Ascending aorta (tissue), 2 donors: ENCODE measurements at regions not wholly inside any gene's neighbourhood (a gene's known extent, or its start where the extent isn't known, plus 50 kb on each side); places are given as distances from the start of the nearest gene placed in this dataset.
A peak's percentile ranks its signal among the peaks of the same experiment; 100 is the strongest.

Experiments used
- DNase-seq, 2 donors: peaks; one replicate each; pipeline ENCODE4 v3.0.0-alpha.2; 2019; ENCODE audit warnings: low spot score in 2 of 2
- H3K27ac ChIP-seq, 2 donors: fragments of 200-600 bp; sonication (generic); one replicate each; pipeline ENCODE4 v1.5.1; 2016 to 2017; ENCODE audit warnings: mild to moderate bottlenecking in 1 of 2
- H3K27me3 ChIP-seq: fragments of 200-600 bp; sonication (generic); one replicate; pipeline ENCODE4 v1.5.1; 2017
- H3K36me3 ChIP-seq, 2 donors: fragments of 200-600 bp; sonication (generic); one replicate each; pipeline ENCODE4 v1.5.1; 2016
- H3K4me1 ChIP-seq, 2 donors: fragments of 200-600 bp; sonication (generic); one replicate each; pipeline ENCODE4 v1.5.1; 2016 to 2017; ENCODE audit warnings: mild to moderate bottlenecking in 1 of 2
- H3K4me3 ChIP-seq, 2 donors: fragments of 200-600 bp; sonication (generic); one replicate each; pipeline ENCODE4 v1.5.1; 2016 to 2017; ENCODE audit warnings: mild to moderate bottlenecking in 1 of 2
- H3K9me3 ChIP-seq, 2 donors: fragments of 200-600 bp; sonication (generic); one replicate each; pipeline ENCODE4 v1.5.1; 2016
- intact Hi-C: fragments of 100-400 bp; cut with DNase I; formaldehyde crosslinking; loops from one replicate; pipeline ENCODE4 v1.15.1; 2023
- TF ChIP-seq, protein P1 (sequence below), 3 experiments: fragments of 200-600 bp in 2 of 3; fragments of 450-650 bp in 1 of 3; sonication (generic) in 2 of 3; IDR thresholded peaks; one replicate each; pipeline ENCODE4 v1.5.1; 2016 to 2019; ENCODE audit warnings: antibody characterized with exemption in 3 of 3, mild to moderate bottlenecking in 1 of 3, moderate library complexity in 1 of 3

DNA sequence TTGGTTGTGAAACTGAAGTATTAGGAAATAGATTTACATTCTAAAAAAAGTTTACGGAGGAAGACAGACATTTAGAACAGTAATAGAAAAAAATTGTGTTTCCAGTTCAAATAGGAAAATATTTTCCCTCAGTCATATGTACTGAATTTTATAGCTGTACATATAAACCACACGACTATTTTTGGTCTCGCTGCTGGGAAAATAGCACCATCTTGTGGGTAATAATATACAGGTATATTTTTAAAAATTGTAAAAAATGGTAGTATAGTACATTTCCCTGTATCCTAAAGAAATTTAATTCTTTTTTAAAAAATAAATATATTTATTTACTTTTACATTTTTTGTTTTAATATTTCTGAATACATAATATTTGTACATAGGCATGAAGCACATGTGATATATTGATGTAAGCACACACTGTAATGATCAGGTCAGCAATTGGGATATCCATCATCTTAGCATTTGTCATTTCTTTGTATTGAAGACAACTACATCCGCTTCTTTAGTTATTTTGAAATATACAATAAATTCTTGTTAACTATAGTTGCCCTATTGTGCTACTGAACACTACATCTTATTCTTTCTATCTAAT lies 168.6 kb downstream of the ALX1 start:
- no peaks in the 10 kb centered on the region for H3K4me1 ChIP-seq
- H3K36me3 ChIP-seq, result no peaks in the 10 kb centered on the region
- intact Hi-C loops, result no loop called here
- TF ChIP-seq, protein P1, sequence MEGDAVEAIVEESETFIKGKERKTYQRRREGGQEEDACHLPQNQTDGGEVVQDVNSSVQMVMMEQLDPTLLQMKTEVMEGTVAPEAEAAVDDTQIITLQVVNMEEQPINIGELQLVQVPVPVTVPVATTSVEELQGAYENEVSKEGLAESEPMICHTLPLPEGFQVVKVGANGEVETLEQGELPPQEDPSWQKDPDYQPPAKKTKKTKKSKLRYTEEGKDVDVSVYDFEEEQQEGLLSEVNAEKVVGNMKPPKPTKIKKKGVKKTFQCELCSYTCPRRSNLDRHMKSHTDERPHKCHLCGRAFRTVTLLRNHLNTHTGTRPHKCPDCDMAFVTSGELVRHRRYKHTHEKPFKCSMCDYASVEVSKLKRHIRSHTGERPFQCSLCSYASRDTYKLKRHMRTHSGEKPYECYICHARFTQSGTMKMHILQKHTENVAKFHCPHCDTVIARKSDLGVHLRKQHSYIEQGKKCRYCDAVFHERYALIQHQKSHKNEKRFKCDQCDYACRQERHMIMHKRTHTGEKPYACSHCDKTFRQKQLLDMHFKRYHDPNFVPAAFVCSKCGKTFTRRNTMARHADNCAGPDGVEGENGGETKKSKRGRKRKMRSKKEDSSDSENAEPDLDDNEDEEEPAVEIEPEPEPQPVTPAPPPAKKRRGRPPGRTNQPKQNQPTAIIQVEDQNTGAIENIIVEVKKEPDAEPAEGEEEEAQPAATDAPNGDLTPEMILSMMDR (IDR thresholded peaks at IDR 0.05), result peak in 1 of 3 experiments; percentile 23
- no peaks in the 10 kb centered on the region for H3K9me3 ChIP-seq
- H3K27me3 ChIP-seq, result no peaks in the 10 kb centered on the region
- no peak overlapping the region for H3K4me3 ChIP-seq
- DNase-seq, result no peak
- no peak overlapping the region for H3K27ac ChIP-seq

DNA sequence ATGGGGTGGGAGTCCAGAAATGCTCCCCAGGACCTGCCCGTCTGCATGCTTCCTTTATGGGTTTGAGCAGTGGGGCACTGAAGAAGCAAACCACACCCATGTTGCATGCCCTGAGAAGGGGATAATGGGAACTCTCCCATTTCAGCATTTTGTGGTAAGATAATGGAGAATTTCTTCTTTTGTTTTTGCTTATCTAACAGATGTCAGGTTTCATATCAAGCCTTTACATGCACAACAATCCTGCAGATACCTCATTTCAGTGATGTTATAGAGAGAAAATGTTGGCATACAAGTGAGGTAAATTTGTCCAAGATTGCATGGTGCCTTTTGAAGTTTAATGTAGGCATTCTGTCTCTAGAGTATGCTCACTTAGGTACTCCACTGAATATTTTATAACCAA lies 177.0 kb downstream of the ALX1 start:
- intact Hi-C loops, result no loop called here
- H3K27ac ChIP-seq, result no peak overlapping the region
- DNase-seq, result no peak
- H3K36me3 ChIP-seq, result no peaks in the 10 kb centered on the region
- H3K9me3 ChIP-seq, result no peaks in the 10 kb centered on the region
- TF ChIP-seq, protein P1 (IDR thresholded peaks at IDR 0.05), result no peak
- H3K4me1 ChIP-seq, result no peaks in the 10 kb centered on the region
- H3K4me3 ChIP-seq, result no peak overlapping the region
- no peaks in the 10 kb centered on the region for H3K27me3 ChIP-seq

DNA sequence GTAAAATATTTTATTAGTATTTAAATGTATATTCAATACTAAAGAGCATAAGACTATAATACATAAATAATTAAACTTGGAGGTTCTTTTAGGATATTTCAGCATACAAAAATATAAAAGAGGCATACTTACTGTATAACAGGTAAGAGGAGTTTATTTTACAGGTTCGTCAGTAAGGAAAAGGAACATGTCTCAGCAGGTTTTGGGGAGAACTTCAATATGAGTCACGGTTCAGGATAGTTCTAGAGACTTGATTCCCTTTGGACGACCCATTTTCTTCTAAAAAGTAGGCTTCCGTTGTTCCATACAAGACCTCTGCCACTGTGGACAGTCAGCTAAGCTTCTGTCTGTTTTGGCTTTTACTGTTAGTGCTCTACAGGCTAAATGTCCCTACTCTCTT lies 181.1 kb downstream of the ALX1 start:
- Histone ChIP-seq H3K4me3 (no peak overlapping the region), H3K27ac (no peak overlapping the region), H3K36me3 (no peaks in the 10 kb centered on the region), H3K9me3 (no peaks in the 10 kb centered on the region), H3K4me1 (no peaks in the 10 kb centered on the region), H3K27me3 (no peaks in the 10 kb centered on the region)
- DNase-seq, result no peak
- intact Hi-C loops, result no loop called here
- TF ChIP-seq, protein P1 (IDR thresholded peaks at IDR 0.05), result no peak

DNA sequence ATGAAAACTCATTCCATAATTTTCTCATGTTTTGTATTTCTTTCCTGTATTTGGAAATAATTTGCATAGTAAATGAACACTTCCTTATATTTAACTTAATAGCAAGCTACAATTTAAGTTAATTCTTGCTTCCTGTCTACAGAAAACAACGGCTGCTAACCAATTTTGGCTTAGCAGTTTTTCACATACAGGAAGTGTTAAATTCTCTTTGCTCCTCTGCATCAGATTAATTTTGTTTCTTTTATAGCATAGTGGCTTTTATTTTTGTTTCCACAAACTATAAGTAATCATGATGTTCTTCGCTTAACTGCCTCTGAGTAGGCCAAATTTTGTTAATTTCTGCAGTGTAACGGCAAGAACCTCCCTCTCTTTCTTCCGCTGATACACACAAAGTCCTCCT lies 182.9 kb downstream of the ALX1 start:
- intact Hi-C loops, result no loop called here
- H3K27ac ChIP-seq, result no peak overlapping the region
- no peaks in the 10 kb centered on the region for H3K36me3 ChIP-seq
- no peak for DNase-seq
- no peaks in the 10 kb centered on the region for H3K4me1 ChIP-seq
- TF ChIP-seq, protein P1 (IDR thresholded peaks at IDR 0.05), result no peak
- H3K9me3 ChIP-seq, result no peaks in the 10 kb centered on the region
- no peak overlapping the region for H3K4me3 ChIP-seq
- no peaks in the 10 kb centered on the region for H3K27me3 ChIP-seq

DNA sequence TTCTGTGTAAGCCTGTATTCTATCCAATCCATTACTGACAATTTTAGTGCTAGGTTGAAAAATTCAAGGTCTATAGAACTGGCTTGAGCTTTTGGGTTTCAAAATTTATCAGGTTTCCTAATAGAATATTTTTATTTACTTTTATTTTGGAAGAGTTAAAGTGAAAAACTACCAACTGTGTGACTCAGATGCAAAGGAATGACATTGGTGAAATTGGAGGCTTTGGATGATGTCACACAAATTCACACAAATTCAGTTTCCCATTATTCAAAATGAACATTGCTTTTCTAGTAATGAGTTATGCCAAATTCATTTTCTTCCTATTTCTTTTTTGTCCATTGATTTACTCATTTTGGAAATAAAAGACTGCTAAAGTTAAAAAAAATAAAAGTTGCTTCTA lies 186.9 kb downstream of the ALX1 start:
- no peaks in the 10 kb centered on the region for H3K4me1 ChIP-seq
- intact Hi-C loops, result no loop called here
- H3K4me3 ChIP-seq, result no peak overlapping the region
- H3K36me3 ChIP-seq, result no peaks in the 10 kb centered on the region
- H3K9me3 ChIP-seq, result no peaks in the 10 kb centered on the region
- TF ChIP-seq, protein P1 (IDR thresholded peaks at IDR 0.05), result no peak
- no peak overlapping the region for H3K27ac ChIP-seq
- H3K27me3 ChIP-seq, result no peaks in the 10 kb centered on the region
- DNase-seq, result no peak
